ENCODE measurements at regions not wholly inside any gene's neighbourhood (a gene's known extent, or its start where the extent isn't known, plus 50 kb on each side); places are given as distances from the start of the nearest gene placed in this dataset.

- TF ChIP-seq CTCF (conservative IDR thresholded peaks at IDR 0.05; ENCODE audit: low read depth, low read length) (no peak), EZH2 (IDR thresholded peaks at IDR 0.05; ENCODE audit: borderline replicate concordance, low read depth, low read length, poor library complexity, severe bottlenecking) (no peak)
These were observed 437.1 kb downstream of the SHQ1 start for GRCh38 chr3:72411126-72411525.
